Epithelial cell of proximal tubule (primary cell): ENCODE measurements at regions not wholly inside any gene's neighbourhood (a gene's known extent, or its start where the extent isn't known, plus 50 kb on each side); places are given as distances from the start of the nearest gene placed in this dataset.

Experiments used
- DNase-seq: peaks from one replicate; pipeline ENCODE4 v3.0.0-alpha.2; 2011; ENCODE audit warnings: low read depth
- H3K4me3 ChIP-seq: 2 replicates; pipeline ENCODE4 v1.5.1; 2011; ENCODE audit warnings: low read depth, mild to moderate bottlenecking, low read length
- TF ChIP-seq, protein P1 (sequence below): conservative IDR thresholded peaks from 2 replicates; pipeline ENCODE4 v1.5.1; 2012; ENCODE audit warnings: low read depth, mild to moderate bottlenecking, low read length

DNA sequence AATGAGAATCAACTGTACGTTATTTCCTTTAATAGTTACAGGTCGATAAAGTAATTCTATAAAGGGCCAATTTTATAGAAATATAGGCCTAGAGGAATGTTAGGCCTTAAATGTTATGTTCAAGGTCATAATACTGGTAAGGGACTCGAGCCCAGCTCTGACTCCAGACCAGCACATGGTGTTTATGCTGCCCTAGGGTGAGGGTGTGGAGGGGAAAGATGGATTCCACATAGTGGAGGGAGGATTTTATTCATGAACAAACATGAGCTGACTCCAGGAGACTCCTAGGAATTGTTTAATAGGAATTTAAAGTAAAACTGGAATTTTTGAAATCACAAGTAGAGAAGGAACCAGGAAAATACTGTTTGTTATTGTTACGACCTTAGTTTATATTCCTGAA, 139.9 kb downstream of the LACC1 start:
- TF ChIP-seq, protein P1, sequence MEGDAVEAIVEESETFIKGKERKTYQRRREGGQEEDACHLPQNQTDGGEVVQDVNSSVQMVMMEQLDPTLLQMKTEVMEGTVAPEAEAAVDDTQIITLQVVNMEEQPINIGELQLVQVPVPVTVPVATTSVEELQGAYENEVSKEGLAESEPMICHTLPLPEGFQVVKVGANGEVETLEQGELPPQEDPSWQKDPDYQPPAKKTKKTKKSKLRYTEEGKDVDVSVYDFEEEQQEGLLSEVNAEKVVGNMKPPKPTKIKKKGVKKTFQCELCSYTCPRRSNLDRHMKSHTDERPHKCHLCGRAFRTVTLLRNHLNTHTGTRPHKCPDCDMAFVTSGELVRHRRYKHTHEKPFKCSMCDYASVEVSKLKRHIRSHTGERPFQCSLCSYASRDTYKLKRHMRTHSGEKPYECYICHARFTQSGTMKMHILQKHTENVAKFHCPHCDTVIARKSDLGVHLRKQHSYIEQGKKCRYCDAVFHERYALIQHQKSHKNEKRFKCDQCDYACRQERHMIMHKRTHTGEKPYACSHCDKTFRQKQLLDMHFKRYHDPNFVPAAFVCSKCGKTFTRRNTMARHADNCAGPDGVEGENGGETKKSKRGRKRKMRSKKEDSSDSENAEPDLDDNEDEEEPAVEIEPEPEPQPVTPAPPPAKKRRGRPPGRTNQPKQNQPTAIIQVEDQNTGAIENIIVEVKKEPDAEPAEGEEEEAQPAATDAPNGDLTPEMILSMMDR, result no peak
- no peak overlapping the region for H3K4me3 ChIP-seq
- no peak for DNase-seq

DNA sequence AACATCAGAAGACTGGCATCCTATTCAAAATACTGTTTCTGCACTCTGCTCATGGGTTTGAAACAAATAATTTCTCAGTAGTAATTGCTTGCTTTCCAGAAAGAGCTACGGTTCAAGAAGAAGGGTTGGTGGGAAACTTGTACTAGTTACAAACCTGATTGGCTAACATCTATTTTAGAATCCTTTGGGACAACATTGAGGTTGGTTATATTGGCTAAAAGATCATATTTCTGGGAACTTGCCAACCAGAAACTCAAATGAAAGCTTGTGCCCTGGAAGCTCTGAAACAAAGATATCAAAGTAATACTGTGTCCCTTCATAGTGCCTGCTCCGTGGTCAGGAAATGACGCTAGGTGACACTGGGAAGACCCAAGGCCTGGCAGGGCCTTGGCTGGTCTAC, 141.7 kb downstream of the LACC1 start:
- TF ChIP-seq, protein P1, result no peak
- DNase-seq, result no peak
- H3K4me3 ChIP-seq, result no peak overlapping the region

DNA sequence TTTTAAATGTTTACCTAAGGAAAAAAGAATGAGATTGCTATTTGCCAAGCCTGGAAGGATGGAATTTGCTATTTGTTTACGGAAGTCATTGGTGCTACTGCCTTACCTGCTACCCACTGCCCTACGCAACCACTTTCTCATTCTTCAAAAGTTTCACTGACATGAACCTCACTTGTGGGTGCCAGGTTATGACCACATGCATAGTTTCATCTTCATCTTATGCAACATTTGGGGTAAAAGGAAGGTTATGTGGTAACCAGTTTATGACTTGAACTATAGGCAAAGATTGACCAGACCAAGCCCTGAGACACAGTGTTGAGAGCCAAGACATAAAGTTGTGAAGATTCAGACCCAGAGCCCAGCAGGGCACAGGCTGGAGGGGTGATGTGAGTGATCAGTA, 142.5 kb downstream of the LACC1 start:
- TF ChIP-seq, protein P1, result no peak
- DNase-seq, result no peak
- H3K4me3 ChIP-seq, result no peak overlapping the region

DNA sequence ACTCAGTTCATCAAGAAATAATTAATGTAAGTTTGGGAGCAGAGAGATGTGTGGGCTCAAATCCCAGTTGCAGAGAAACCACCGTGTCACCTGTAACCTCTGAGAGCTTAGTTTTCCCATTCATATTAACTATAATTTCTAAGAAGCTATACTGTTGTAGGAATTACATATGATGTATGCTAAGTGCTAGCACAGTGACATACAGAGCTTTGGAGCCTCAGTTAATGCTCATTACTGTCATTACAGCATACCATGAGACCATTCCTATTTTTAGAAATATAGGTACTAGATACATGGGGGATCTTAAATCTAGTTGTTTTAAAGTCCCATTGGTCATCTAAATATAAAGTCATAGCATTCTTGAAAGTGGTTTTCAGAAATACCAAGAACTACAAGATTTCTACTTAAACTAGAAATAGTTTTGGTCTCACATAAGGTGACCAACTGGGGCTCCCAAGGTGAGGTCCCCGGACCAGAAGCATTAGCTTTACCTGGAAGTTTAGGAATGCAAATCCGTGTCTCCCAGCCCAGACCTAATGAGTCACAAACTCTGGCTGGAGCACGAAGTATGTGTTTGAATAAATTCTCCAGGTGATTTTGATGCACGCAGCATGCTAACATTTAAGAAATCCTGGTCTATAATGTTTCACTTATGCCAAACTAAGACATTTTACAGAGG, 144.6 kb downstream of the LACC1 start:
- TF ChIP-seq, protein P1, result no peak
- no peak overlapping the region for H3K4me3 ChIP-seq
- DNase-seq, result no peak

DNA sequence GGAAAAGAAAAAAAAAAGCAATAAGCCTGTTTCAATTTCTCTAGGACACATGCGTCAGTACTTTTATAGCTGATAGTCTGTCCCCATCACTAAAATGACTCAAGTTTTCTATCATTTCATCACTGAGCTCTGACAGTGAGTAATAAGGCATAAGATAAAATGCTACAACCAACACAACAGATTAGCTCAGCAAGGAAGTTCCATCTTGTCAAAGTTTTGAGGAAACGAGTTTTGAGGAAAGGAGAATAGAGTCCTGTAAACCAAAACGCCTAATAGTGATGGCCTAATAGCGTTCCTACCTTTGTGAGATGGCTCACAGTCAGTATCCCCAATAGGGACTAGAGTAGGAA, 145.1 kb downstream of the LACC1 start:
- TF ChIP-seq, protein P1, result no peak
- DNase-seq, result no peak
- no peak overlapping the region for H3K4me3 ChIP-seq

DNA sequence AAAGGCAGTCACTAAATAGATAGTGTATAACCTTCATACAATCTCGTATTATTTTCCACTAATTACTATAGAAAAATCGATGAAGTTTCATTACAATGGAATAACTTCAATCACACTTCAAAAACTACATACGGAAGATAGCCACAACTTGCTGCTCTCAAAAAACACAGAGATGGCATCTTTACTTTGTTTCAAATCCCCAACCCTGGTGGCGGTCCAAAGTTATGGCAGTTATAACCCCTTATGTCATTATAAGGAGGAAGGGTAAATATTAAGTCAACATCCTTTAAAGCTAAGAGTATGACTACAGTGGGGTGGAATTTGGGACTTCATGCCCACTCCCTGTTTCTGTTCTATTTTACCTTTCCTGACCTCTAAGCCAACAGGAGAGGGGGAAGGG, 146.5 kb downstream of the LACC1 start:
- no peak for DNase-seq
- TF ChIP-seq, protein P1, result no peak
- H3K4me3 ChIP-seq, result no peak overlapping the region

DNA sequence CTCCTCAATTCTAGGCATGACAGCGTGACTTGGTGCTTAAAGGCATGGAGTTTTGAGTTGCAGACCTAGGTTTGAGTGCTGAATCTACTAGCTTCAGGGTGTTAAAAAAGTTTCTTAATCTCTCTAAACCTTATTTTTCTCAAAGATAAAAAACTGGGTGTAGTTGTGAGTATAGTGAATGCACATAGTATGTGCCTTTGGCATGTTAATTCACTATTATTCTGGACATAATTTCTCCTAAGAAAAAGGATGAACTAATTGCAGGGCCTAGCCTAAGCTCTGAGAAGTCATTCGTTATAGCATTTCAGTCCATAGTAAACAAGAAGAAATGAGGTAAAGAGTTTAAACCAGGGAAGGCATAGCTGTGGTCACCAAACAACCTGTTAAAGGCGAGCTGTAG, 149.0 kb downstream of the LACC1 start:
- no peak overlapping the region for H3K4me3 ChIP-seq
- DNase-seq, result no peak
- TF ChIP-seq, protein P1, result no peak
